Mesothelial cell of epicardium (in vitro differentiated cells): ENCODE measurements at regions not wholly inside any gene's neighbourhood (a gene's known extent, or its start where the extent isn't known, plus 50 kb on each side); places are given as distances from the start of the nearest gene placed in this dataset.

Experiments
- DNase-seq, 2 experiments: peaks; one replicate each; pipeline ENCODE4 v3.0.0; 2021; ENCODE audit warnings: low spot score in 2 of 2; ENCODE audit not compliant: unreplicated experiment in 2 of 2
- H3K27ac Mint-ChIP-seq: 2 replicates; pipeline ENCODE4 v1.8.0; 2021; ENCODE audit warnings: mixed read lengths
- H3K27me3 Mint-ChIP-seq: 2 replicates; pipeline ENCODE4 v1.8.0; 2021; ENCODE audit warnings: low read depth, mixed read lengths
- H3K36me3 Mint-ChIP-seq: 2 replicates; pipeline ENCODE4 v1.8.0; 2021; ENCODE audit warnings: mixed read lengths
- H3K4me1 Mint-ChIP-seq: 2 replicates; pipeline ENCODE4 v1.8.0; 2021; ENCODE audit warnings: mixed read lengths
- H3K4me3 Mint-ChIP-seq: 2 replicates; pipeline ENCODE4 v1.8.0; 2021; ENCODE audit warnings: mild to moderate bottlenecking, moderate library complexity, mixed read lengths
- H3K9me3 Mint-ChIP-seq: 2 replicates; pipeline ENCODE4 v1.8.0; 2021; ENCODE audit warnings: mixed read lengths
- CTCF ChIP-seq: fragments of 200-600 bp; sonication (generic); IDR thresholded peaks from one replicate; pipeline ENCODE4 v1.5.0; 2021; ENCODE audit warnings: antibody characterized with exemption; ENCODE audit not compliant: unreplicated experiment

GRCh38 chr2:16208241-16208797 is 268.0 kb downstream of the MYCN start:
- H3K36me3 Mint-ChIP-seq = no peaks in the 10 kb centered on the region
- peaks cover 11% of the 10 kb centered on the region for H3K9me3 Mint-ChIP-seq
- no peaks in the 10 kb centered on the region for H3K4me1 Mint-ChIP-seq
- no peak for DNase-seq
- TF ChIP-seq CTCF = no peak
- no peak overlapping the region for H3K4me3 Mint-ChIP-seq
- H3K27ac Mint-ChIP-seq = no peak overlapping the region
- no peaks in the 10 kb centered on the region for H3K27me3 Mint-ChIP-seq

GRCh38 chr2:16207611-16208010 is 267.3 kb downstream of the MYCN start:
- no peaks in the 10 kb centered on the region for H3K4me1 Mint-ChIP-seq
- no peak overlapping the region for H3K27ac Mint-ChIP-seq
- no peaks in the 10 kb centered on the region for H3K27me3 Mint-ChIP-seq
- no peaks in the 10 kb centered on the region for H3K36me3 Mint-ChIP-seq
- no peak overlapping the region for H3K4me3 Mint-ChIP-seq
- DNase-seq = no peak
- TF ChIP-seq CTCF = no peak
- peaks cover 11% of the 10 kb centered on the region for H3K9me3 Mint-ChIP-seq

GRCh38 chr2:16207151-16207550 is 266.8 kb downstream of the MYCN start:
- Mint-ChIP-seq H3K36me3 (no peaks in the 10 kb centered on the region), H3K9me3 (peaks cover 11% of the 10 kb centered on the region), H3K27ac (no peak overlapping the region), H3K4me1 (no peaks in the 10 kb centered on the region), H3K27me3 (no peaks in the 10 kb centered on the region), H3K4me3 (no peak overlapping the region)
- no peak for DNase-seq
- TF ChIP-seq CTCF = no peak

GRCh38 chr2:16206191-16206944 is 266.0 kb downstream of the MYCN start:
- no peaks in the 10 kb centered on the region for H3K27me3 Mint-ChIP-seq
- peaks cover 11% of the 10 kb centered on the region for H3K9me3 Mint-ChIP-seq
- H3K27ac Mint-ChIP-seq = no peak overlapping the region
- no peaks in the 10 kb centered on the region for H3K36me3 Mint-ChIP-seq
- no peak for DNase-seq
- H3K4me3 Mint-ChIP-seq = no peak overlapping the region
- H3K4me1 Mint-ChIP-seq = no peaks in the 10 kb centered on the region
- no peak for TF ChIP-seq CTCF

GRCh38 chr2:16205631-16206030 is 265.3 kb downstream of the MYCN start:
- no peak for DNase-seq
- no peaks in the 10 kb centered on the region for H3K4me1 Mint-ChIP-seq
- TF ChIP-seq CTCF = no peak
- no peaks in the 10 kb centered on the region for H3K27me3 Mint-ChIP-seq
- H3K4me3 Mint-ChIP-seq = no peak overlapping the region
- no peaks in the 10 kb centered on the region for H3K36me3 Mint-ChIP-seq
- H3K9me3 Mint-ChIP-seq = peaks cover 6% of the 10 kb centered on the region
- H3K27ac Mint-ChIP-seq = no peak overlapping the region
